Endodermal cell (in vitro differentiated cells): ENCODE measurements at regions not wholly inside any gene's neighbourhood (a gene's known extent, or its start where the extent isn't known, plus 50 kb on each side); places are given as distances from the start of the nearest gene placed in this dataset.

Experiments used
- DNase-seq: peaks from one replicate; pipeline ENCODE4 v3.0.0-alpha.2; 2017
- H3K27ac ChIP-seq: 2 replicates; pipeline ENCODE4 v1.5.1; 2013; ENCODE audit warnings: mild to moderate bottlenecking, low read depth, low read length, moderate library complexity
- H3K27me3 ChIP-seq: 2 replicates; pipeline ENCODE4 v1.6.1; 2013; ENCODE audit warnings: mild to moderate bottlenecking, low read length, moderate library complexity; ENCODE audit not compliant: insufficient read depth, control insufficient read depth, poor library complexity, severe bottlenecking
- H3K36me3 ChIP-seq: 2 replicates; pipeline ENCODE4 v1.7.0; 2013; ENCODE audit warnings: mild to moderate bottlenecking, low read length, moderate library complexity; ENCODE audit not compliant: control insufficient read depth, insufficient read depth
- H3K4me1 ChIP-seq: one replicate; pipeline ENCODE4 v1.7.0; 2013; ENCODE audit warnings: low read length; ENCODE audit not compliant: control insufficient read depth, insufficient read depth
- H3K4me3 ChIP-seq: 2 replicates; pipeline ENCODE4 v1.5.1; 2013; ENCODE audit warnings: mild to moderate bottlenecking, low read length, moderate library complexity
- H3K9ac ChIP-seq: 2 replicates; pipeline ENCODE4 v1.6.1; 2013; ENCODE audit warnings: mild to moderate bottlenecking, low read length, moderate library complexity; ENCODE audit not compliant: poor library complexity, severe bottlenecking; ENCODE audit errors: extremely low read depth
- H3K9me3 ChIP-seq: 2 replicates; pipeline ENCODE4 v1.6.1; 2013; ENCODE audit warnings: mild to moderate bottlenecking, low read length, moderate library complexity; ENCODE audit not compliant: control insufficient read depth
- H3K27ac Mint-ChIP-seq: 2 replicates; pipeline ENCODE4 v1.8.0; 2020; ENCODE audit warnings: mixed read lengths
- H3K27me3 Mint-ChIP-seq: 2 replicates; pipeline ENCODE4 v1.8.0; 2021; ENCODE audit warnings: mild to moderate bottlenecking, mixed read lengths; ENCODE audit not compliant: insufficient read depth
- H3K36me3 Mint-ChIP-seq: 2 replicates; pipeline ENCODE4 v1.8.0; 2020; ENCODE audit warnings: low read depth, mixed read lengths
- H3K4me1 Mint-ChIP-seq: 2 replicates; pipeline ENCODE4 v1.8.0; 2020; ENCODE audit warnings: mixed read lengths
- H3K4me3 Mint-ChIP-seq: 2 replicates; pipeline ENCODE4 v1.8.0; 2020; ENCODE audit warnings: mild to moderate bottlenecking, moderate library complexity, mixed read lengths
- H3K9me3 Mint-ChIP-seq: 2 replicates; pipeline ENCODE4 v1.8.0; 2020; ENCODE audit warnings: mild to moderate bottlenecking, mixed read lengths
- WGBS, 2 experiments: methylation state at CpG; one replicate each; pipeline versions ENCODE4 v1.1.5 to v1.1.7; 2013; ENCODE audit warnings: missing lambda C conversion rate in 2 of 2, mixed read lengths in 1 of 2; ENCODE audit not compliant: insufficient coverage in 1 of 2, insufficient read length in 1 of 2; 5-methylcytosine and 5-hydroxymethylcytosine counted together
- TF ChIP-seq, protein P1 (sequence below): fragments of 200-600 bp; sonication (generic); conservative IDR thresholded peaks from 2 replicates; pipeline ENCODE4 v1.5.0; 2021; ENCODE audit warnings: antibody characterized with exemption, mild to moderate bottlenecking

DNA sequence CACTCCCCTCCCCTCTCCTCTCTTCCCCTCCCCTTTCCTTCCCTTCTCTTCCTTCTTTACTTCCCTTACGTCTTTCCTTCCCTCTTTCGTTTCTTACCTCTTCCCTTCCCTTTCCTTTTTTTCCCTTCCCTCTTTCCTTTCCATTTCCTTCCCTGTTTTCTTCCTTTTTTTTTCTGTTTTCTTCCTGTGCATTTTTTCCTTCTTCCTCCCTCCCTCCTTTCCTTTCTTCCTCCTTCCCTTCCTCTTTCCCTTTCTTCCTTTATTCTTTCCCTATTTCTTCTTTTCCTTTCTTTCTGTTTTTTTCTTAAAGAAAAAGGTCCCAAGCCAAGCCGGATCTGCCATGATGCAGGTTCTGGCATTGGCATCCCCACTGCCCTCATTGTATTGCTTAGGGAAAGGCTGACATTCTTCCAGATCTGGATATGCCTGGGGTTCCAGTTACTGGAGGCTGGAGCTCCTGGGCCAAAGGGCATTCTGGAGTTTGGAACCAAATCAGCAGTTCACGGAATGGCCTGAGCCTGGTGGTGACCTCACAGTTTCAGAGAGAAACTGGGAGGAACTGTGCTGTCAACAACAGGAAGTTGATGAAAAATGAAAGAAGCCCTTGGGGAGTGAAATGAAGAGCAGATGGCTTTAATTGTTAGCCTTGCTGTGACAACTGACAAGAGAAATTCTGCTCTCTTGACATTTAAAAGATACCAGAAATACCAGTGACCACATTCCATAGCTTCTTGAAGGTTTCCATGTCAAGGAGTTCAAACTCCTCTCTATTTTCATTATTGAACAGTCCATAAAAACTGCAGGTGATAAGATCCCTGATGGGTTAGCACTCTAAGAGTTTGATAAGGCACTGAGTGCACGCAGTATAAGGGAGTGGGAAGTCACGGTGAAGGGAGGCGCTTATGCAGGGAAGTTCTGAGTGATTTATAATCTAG lies 622.1 kb downstream of the SPRY1 start:
- Histone ChIP-seq H3K27ac (peak overlapping the region; percentile 34), H3K4me3 (no peak overlapping the region), H3K27me3 (no peaks in the 10 kb centered on the region), H3K9me3 (no peaks in the 10 kb centered on the region), H3K4me1 (no peaks in the 10 kb centered on the region), H3K9ac (no peak overlapping the region), H3K36me3 (no peaks in the 10 kb centered on the region)
- DNase-seq: peak; percentile 42
- TF ChIP-seq, protein P1, sequence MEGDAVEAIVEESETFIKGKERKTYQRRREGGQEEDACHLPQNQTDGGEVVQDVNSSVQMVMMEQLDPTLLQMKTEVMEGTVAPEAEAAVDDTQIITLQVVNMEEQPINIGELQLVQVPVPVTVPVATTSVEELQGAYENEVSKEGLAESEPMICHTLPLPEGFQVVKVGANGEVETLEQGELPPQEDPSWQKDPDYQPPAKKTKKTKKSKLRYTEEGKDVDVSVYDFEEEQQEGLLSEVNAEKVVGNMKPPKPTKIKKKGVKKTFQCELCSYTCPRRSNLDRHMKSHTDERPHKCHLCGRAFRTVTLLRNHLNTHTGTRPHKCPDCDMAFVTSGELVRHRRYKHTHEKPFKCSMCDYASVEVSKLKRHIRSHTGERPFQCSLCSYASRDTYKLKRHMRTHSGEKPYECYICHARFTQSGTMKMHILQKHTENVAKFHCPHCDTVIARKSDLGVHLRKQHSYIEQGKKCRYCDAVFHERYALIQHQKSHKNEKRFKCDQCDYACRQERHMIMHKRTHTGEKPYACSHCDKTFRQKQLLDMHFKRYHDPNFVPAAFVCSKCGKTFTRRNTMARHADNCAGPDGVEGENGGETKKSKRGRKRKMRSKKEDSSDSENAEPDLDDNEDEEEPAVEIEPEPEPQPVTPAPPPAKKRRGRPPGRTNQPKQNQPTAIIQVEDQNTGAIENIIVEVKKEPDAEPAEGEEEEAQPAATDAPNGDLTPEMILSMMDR: no peak
- no peaks in the 10 kb centered on the region for H3K9me3 Mint-ChIP-seq
- H3K4me3 Mint-ChIP-seq: no peak overlapping the region
- H3K27me3 Mint-ChIP-seq: no peaks in the 10 kb centered on the region
- WGBS, 2 experiments: 64 to 88% methylated on average over 6 to 7 of the region's 7 CpGs
- H3K4me1 Mint-ChIP-seq: peaks cover 1% of the 10 kb centered on the region
- no peaks in the 10 kb centered on the region for H3K36me3 Mint-ChIP-seq
- no peak overlapping the region for H3K27ac Mint-ChIP-seq

DNA sequence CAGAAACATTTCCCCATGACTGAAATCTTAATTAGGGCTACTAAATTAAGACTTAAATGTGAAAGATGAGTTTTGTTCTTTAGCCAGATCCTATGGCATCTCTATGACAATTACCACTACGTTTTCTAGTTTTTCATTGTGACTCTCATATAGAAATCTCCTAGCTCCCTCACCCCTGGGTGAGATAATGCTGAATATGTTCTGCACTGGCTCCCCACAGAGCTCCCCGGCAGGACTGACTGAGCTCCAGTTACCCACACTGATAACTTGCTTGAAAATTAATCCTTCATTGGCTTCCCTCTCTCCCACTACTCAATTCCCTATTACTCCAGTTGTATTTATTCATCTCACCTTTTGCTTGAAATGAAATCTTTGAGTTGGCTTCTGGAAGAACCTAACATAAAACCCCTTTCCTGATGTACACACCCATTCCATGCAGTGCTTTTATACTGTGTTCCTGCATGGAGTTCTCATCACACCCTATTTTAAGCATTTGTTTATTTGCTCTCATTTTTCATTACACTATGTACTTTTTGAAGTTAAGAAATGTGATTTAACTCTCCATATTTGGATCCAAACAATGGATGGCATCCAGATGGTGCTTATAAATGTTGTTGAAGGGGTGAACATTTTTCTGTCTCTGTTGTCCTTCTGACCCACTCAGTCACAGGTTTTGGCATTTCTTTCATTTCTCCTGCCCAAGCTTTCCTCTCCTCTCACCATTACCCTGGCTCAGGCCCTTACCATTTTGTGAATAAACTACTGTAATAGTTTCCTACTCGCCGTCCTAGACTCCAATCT lies 623.4 kb downstream of the SPRY1 start:
- Mint-ChIP-seq H3K4me1 (peaks cover 1% of the 10 kb centered on the region), H3K27me3 (no peaks in the 10 kb centered on the region), H3K27ac (no peak overlapping the region), H3K4me3 (no peak overlapping the region), H3K36me3 (no peaks in the 10 kb centered on the region), H3K9me3 (no peaks in the 10 kb centered on the region)
- DNase-seq: no peak
- Histone ChIP-seq H3K9me3 (no peaks in the 10 kb centered on the region), H3K9ac (no peak overlapping the region), H3K27me3 (no peaks in the 10 kb centered on the region), H3K27ac (no peak overlapping the region), H3K4me1 (no peaks in the 10 kb centered on the region), H3K4me3 (no peak overlapping the region), H3K36me3 (no peaks in the 10 kb centered on the region)
- 89 to 91% methylated on average over 2 to 4 of the region's 4 CpGs for WGBS, 2 experiments
- TF ChIP-seq, protein P1: no peak

DNA sequence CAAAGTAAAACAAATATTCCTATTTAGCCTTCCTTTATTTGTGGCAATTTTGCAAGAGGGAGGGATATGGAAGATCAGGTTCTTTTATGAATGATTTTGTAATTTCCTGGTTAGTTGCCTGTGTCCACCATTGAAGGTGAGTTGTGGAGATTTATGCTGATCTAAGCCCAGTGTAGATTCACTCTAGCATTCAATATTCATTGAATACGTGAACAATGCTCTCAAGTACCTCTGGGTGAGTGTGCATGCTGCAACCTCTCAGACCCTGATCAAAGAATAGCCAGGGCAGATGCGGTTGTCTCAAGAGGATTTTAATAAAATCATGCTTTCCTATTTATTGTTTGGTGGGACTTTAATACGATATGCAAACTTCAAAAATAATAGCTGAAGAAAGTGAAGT lies 628.4 kb downstream of the SPRY1 start:
- TF ChIP-seq, protein P1: no peak
- Histone ChIP-seq H3K4me3 (no peak overlapping the region), H3K4me1 (no peaks in the 10 kb centered on the region), H3K27ac (no peak overlapping the region), H3K9ac (no peak overlapping the region), H3K36me3 (no peaks in the 10 kb centered on the region), H3K9me3 (no peaks in the 10 kb centered on the region), H3K27me3 (no peaks in the 10 kb centered on the region)
- Mint-ChIP-seq H3K4me3 (no peak overlapping the region), H3K9me3 (no peaks in the 10 kb centered on the region), H3K27me3 (no peaks in the 10 kb centered on the region), H3K4me1 (no peaks in the 10 kb centered on the region), H3K27ac (no peak overlapping the region), H3K36me3 (no peaks in the 10 kb centered on the region)
- 42 to 62% methylated on average over 2 to 3 of the region's 3 CpGs for WGBS, 2 experiments
- DNase-seq: no peak
